GM18507 (cell line): ENCODE measurements at regions not wholly inside any gene's neighbourhood (a gene's known extent, or its start where the extent isn't known, plus 50 kb on each side); places are given as distances from the start of the nearest gene placed in this dataset.

Experiments used
- DNase-seq: peaks from one replicate; pipeline ENCODE4 v3.0.0; 2011; ENCODE audit warnings: low read depth; ENCODE audit not compliant: insufficient read length; ENCODE audit errors: extremely low spot score
- FAIRE-seq: peaks from 2 replicates; lab custom pipeline; 2011; peaks lifted over from hg19 to GRCh38; lab: Jason Lieb, UNC

DNA sequence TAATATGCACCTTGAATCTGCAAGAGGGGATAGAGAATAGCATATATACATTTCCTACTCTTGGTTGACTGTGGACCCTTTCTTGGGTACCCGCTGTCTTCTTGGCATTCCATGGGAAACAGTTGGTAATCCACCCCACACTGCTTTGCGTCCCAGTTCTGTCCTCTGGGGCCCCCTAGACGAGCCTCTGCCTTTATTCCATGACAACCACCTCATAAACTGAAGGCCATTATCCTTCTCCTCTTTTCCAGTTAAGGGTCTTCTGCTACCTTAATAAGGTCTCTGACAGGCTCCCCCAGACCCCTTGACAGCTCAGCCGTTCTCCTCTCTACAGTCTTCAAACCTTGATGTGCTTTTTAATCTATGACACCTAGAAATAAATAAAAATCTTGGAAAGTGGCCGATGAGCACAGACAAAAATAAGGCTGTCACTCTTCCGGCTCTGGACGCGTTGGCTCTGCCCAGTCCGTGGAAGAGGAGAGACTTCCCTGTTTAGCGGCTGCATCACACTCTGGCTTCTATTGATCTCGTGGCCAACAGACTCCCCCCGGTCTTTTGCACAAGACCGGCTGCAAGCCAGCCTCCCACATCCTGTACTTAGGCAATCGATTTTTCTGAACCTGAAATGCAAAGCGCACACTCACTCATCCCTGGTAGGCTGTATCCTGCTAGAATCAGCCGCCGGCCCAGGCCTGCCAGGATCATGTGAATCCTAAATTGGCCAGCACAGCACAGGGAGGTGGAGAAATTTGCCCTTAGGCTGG, 251.0 kb upstream of the TLE3 start:
- DNase-seq (no peak), FAIRE-seq (no peak)

DNA sequence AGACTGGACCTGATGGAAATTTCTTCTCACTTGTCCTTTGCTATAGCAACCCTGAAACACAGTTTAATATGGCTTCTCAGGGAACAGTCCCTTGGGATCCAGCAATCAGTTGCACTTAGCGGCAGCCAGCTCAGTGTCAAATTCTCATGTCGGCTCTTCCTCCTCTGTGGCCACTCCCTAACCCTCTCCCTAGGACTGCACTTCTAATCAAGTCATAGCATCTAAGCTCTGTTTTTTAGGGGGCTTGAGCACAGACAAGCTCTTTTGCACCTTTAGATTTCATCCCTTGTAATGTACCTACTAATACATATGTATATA, 250.5 kb upstream of the TLE3 start:
- FAIRE-seq, result no peak

DNA sequence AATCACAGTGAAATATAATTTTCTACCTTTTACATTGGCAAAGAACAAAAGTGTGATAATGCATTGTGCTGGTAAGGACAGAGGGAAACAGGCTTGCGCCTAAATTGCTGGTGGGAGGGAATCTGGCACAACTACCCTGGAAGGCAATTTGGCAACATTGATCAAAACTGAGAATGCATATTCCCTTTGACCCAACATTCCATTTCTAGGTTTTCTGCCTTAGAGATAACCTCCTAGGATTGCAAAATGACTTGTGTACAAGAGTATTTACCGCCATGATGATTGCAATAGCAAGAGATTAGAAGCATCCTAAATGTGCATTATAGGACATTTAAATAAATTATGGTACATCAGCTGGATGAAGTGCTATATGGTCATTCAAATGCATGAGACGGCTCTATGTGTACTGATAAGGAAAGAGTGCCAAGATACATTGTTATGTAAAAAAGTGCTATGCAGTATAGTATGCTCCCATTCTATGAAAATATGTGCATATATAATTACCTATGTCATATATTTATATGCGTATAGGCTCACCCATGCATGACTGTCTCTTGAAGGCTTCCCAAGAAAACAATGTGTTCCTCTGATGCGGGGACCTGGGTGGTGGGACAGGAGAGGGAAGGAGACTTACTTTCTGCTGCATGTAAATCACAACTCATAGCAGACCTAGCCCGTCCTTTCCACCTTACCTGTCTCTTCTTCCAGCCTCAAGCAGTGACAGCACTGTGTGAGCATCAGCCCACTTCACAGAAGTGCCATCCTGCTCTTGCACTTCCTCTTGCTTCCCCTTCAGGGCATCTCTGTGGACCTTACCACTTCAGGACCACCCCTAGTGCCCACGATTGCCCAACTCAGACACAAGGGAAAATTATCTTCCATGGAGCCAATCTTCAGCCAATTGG, 249.9 kb upstream of the TLE3 start:
- DNase-seq, result no peak
- no peak for FAIRE-seq

More for the DNA sequence above, 250.5 kb upstream of the TLE3 start:
- DNase-seq, result no peak

DNA sequence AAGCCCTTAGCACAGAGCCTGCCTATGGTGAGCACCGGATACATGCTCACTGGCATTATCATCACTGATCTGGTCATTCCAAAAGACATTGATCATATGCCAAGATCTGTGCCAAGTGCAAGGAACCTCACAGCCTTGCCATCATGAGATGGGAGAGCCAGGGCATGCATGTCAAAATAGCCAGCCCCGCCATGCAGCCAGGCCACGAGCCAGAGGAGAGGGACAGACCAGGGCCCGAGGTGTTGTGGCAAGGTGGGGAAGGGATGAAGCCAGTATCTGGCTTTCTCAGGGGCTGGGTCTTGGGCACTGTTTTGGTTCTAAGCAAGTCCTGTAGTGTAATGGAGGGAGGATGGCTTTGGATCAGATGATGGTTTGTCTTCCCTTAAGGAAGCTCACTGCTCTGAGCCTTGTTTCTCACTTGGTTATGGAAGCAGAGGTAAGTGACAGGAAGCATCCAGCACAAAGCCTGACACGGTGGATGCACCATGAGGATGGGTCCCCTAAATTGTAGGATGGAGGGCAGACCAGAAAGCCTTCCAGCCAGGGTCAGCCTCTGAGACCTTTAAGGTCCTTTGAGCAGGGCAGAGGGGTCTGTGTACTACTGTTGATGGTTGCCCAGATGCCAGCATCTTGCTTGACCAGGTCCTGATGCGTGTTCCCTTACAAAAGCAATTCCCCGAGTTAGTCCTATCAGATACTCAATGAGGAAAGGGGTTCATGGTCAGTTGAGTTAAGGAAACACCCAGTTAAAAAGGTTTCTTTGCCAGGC, 247.7 kb upstream of the TLE3 start:
- FAIRE-seq, result no peak
- no peak for DNase-seq

DNA sequence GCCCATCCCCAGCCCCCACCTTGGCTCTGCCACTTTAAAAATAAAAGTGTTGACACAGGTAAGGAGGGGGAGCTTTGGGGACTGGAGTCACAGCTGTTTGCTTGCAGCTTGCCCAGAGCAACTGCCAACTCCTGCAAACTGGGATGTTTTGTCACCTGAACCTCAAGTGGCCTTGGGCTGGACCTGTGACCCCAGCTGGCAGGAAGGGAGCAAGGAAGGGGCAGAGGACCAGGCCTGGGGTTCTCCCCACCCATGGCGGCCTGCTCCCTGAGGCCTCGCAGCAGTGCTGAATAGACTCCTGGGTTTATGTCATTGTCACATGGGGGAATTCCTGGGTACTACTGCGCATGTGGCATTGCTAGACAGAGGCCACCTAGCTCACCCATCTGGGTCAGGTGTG, 246.9 kb upstream of the TLE3 start:
- no peak for DNase-seq
- no peak for FAIRE-seq

DNA sequence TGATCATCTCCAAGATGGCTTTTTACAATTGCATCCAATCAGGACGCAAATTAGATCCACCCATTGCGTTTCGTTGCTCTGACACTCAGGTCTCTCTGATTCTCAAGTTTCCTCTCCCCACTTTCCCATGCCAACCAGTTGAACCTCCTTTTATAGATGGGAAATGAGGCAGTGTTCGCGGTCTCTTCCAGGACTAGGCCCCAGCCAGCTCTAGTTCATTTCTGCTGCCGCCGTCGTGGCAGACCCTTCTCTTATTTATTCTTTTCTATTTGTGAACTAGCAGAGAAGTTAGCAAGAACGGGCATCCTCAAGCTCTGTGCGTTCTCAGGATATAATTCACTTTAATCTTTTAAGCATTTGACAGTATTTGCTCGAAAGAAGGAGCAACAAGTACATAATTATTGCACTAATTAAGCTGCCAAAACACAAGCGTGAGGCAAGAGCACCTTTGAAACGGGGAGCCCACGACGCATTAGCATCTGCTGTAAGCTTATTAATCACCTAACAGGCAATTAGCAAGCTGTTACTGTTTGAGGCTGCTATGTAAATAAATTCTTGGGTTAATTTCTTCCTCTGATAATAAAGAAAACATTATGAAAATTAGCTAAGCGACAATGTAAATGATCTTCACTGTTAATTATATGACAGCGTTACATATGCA, 246.4 kb upstream of the TLE3 start:
- no peak for DNase-seq
- FAIRE-seq, result no peak

DNA sequence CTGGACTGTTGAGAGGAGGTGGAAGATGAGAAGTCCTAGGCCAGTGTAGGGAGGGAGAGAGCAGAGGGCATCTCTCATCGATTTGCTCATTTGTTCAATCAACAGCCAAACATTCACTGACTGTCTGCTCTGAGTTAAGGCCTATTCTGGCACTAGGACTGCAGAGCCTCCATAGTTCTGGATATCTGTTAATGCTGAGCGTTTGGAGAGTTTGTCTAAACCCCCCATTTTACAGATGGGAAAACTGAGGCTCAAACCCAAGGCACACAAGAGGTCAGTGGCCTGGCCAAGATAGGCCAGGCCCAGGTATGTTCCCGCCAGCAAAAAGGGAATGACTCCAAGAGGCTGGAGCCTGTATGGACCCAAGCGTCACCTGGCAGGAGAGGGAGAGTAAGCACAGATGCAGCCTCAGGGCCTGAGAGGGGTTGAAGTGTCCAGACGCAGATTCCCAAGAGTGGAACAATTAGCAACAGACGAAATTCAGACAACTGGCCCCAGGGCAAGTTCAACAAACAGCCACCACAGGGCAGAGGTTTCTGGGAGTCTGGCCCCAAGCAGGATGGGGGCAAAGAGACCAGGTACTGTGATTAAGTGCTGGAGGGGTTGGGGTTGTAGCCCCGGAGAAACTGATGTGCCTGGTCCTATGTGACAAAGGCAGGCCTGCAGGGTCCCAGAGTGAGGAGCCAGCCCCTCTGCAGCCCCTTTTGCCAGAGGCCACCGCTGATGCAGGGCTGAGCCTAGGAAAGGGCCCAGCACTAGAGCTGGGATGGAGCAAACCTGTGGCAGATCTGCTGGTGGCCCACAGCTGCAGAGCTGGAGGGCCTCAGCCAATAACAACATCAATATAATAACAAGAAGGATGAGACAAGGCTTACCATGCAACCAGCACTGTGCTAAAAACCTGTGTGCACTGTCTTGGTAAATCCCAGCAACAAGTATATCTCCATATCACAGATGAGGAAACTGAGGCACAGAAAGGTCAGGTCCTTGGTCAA, 245.1 kb upstream of the TLE3 start:
- FAIRE-seq (no peak), DNase-seq (no peak)

DNA sequence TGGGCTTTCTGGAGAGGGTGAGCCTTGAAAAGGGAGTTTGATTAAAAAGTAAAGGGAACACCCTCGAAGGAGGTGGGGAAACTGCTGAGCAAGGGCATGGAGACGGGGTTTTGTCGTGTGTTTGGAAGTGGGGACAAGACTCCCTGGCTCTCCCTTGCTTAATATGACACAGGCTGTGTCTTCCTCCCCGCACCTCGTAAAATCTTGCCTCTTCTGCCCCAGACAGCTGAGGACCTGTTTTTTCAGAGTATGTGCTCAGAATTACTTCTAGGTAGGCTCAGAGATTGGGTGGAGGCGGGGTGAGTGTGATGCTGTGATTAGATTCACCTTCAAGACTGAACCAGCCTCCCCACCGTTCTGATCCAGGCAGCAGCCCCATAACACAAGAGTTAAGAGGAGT, 244.4 kb upstream of the TLE3 start:
- no peak for FAIRE-seq
- no peak for DNase-seq

DNA sequence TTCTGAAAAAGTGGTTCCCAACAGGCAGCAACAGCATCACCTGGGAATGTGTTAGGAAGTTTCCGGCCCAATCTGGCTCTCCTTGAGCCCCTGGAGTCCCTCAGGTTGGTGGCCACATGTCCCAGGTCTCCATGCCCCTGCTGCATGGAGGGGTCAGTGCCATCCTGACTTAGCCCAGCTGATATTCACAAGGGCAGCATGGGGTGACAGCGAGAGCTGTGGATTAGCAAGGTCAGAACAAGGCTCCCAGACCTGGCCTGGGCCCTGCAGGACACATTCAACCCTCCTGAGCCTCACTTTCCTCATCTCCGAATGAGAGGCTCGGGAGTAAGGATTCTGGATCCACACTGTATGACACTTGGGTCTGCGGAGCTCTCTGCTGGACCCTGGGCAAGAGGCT, 243.8 kb upstream of the TLE3 start:
- no peak for DNase-seq
- no peak for FAIRE-seq

DNA sequence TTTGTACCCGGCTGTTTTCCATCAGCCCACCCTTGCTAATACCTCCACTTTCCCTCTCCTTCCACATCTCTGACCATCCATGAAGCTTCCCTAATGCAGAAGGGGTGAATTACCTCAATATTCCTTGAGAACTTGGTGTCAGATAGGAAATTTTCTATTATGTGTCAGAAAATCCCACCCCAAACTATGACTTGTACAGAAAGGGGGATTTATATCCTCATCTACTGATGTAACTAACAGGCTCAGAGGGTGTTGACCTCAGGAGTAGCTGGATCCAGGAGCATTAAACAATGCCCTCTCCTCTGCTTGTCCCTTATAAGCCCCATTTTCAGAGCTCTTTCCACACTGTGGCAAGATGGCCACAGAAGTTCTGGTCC, 242.8 kb upstream of the TLE3 start:
- no peak for FAIRE-seq
- no peak for DNase-seq

DNA sequence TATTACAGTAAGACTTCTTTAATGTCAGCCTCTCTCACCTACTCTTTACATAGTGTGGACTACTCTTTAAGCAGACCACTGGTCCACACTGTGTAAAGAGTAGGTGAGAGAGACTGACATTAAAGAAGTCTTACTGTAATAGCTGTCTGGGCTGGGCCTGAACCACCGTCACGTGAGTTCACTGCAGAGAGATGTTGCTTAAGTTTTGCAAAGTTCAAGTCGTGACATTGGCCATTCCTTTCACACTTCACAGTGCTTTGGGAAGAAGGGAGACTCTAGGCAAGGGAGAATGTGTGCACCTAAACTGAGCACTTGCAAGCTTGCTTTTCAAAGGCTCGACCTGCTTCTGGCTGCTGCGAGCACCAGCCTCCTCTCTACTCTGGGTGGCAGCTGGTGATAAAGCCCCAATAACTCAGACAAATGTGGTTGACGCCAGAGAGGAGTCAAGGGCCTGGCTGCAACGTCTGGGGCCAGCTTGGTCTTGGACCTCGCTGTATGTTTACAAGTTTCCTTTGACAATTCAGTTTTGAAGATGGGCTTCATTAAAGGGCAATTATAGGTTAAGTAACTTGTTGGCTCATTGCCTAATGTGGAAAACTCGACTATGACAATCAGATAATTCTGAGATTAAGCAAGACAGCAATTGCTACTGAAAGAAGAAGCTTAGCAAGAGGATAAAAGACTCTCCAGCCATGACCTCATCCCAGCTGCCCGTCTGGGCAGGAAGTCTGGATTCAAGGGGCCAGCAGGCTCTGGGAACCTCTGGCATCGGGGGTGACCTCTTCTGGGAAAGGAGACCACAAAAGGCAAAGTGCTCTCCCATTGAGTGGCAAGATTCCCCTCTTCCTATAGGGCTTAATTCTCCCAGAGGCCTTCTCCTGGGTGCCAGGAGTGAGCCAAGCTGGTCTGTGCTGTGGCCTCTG, 242.1 kb upstream of the TLE3 start:
- DNase-seq, result no peak
- FAIRE-seq, result no peak

DNA sequence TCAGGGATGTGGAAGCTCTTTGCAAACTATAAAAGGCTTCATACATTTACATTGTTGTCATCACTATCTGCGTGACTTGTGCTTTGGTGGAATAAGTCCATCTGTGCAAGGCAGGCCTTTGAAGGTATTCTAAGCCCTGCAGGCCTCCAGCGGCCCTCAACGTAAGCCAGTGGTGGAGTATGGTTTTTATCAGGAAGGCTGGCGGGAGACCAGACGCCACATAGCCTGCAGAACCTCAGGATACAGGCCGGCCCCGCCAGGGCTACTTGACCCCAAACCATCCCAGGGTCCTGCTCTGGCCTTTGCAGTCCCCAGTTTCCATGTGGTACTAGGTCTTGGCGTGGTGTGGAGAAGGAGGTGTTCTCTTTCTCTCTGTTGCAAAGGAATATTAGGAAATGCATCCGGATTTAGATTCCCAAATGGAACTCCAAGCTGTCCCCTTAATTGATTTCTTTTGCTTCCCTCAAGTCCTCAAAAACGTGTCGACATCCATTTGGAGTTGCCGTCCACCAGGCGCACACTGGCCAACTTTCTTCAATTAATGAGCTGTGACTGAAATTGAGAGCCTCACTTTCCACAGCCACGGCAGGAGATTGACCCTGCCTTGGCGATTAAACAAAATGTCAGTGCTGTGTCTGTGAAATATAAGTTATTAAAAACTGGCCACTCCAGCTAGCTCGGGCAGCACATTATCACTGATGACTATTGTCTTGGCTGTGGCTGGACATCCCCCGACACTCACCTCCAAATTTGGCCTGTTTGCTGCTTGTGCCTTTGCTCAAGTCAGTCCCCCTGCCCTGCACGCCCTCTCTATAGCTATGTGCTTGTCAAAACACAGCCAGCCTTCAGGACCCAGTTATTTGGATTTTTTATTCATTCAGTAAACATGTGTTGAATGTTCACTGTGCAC, 239.8 kb upstream of the TLE3 start:
- FAIRE-seq, result no peak

DNA sequence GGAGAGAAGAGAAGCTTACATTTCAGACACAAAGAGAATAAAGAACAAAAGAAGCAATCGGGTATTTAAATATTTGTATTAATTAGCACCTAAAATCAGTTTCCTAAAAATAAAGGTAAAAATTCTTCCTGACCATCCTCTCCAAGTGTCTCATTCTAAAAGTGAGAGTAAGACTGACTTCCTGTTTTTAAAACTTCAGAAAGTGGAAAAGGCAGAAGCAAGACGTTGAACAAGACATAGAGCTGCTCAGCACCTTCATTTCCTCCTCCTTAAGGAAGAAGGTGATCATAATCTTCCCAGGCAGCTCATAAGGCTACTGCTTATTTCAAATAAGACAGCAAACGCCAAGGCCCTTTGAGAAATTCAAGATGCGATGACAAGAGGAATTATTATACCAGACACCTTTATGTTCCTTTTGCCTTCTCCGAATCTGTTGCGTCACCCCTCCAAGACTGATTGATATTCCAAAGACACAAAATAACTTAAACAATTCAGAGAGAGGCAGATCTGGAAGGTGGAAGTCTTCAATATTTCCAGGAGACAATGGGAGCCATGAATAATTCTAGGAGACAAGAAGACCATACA, 238.8 kb upstream of the TLE3 start:
- no peak for FAIRE-seq
- DNase-seq, result no peak

More for the DNA sequence above, 239.8 kb upstream of the TLE3 start:
- DNase-seq, result no peak

DNA sequence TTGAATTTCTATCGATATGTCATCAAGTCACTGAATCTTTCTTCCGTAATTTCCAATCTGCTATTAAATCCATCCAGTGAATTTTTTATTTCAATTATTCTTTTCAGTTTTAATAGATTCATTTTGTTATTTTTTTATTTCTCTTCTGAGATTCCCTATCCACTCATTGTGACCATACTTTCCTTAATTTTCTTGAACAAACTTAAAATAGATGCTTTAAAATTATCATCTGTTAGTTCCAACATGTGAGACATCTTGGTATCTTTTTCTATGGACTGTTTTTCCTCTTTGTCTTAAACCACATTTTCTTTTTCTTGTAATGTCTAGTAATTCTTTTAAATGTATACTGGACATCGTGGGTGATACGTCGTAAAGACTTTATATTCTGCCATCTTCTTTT, 236.6 kb upstream of the TLE3 start:
- no peak for FAIRE-seq
- no peak for DNase-seq

DNA sequence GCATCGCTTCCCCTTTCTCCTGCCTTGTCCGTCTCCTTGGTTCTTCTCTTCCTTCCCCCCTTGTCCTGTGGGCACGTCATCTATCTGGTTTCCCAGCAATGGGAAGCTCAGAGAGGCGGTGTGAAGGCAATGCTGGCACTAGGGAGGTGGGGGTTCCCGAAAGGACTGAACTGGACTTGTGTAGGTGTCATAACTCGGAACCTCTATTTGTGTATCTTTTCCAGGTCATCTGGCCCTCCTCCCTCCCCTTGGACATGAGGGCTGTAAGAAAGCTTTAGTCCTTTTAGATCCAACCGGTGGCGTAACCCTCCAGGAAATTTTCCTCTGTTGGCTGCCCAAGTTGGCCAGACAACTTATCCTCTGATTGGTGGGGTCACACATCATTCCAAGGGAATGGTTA, 231.5 kb upstream of the TLE3 start:
- FAIRE-seq (no peak), DNase-seq (no peak)

DNA sequence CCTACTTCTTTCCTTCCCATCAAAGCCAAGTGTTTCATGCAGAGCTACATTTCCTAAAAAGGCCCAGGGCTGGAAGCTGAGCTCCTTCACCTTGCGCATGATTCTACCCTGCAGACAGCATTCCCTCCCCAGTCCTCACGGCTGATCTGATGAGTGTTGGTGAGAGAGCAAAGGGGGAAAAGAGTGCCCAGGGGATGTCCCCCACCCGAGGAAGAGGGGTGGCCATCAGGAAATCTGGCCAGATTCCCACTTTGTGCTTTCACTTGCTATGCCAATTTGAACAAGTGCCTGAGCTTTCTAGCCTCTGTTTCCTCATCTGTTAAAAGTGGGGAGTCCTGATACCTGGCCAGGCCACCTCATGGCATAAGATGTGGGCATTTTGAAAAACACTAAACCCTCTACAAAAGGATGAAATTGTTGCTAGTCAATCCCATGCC, 231.0 kb upstream of the TLE3 start:
- DNase-seq (no peak), FAIRE-seq (no peak)
